LNCAP (cell line): ENCODE measurements at regions not wholly inside any gene's neighbourhood (a gene's known extent, or its start where the extent isn't known, plus 50 kb on each side); places are given as distances from the start of the nearest gene placed in this dataset.

Experiments used
- TF ChIP-seq, protein P1 (sequence below): fragments of 450-650 bp; IDR thresholded peaks from 2 replicates; pipeline ENCODE4 v1.5.1; 2017; ENCODE audit warnings: mild to moderate bottlenecking

DNA sequence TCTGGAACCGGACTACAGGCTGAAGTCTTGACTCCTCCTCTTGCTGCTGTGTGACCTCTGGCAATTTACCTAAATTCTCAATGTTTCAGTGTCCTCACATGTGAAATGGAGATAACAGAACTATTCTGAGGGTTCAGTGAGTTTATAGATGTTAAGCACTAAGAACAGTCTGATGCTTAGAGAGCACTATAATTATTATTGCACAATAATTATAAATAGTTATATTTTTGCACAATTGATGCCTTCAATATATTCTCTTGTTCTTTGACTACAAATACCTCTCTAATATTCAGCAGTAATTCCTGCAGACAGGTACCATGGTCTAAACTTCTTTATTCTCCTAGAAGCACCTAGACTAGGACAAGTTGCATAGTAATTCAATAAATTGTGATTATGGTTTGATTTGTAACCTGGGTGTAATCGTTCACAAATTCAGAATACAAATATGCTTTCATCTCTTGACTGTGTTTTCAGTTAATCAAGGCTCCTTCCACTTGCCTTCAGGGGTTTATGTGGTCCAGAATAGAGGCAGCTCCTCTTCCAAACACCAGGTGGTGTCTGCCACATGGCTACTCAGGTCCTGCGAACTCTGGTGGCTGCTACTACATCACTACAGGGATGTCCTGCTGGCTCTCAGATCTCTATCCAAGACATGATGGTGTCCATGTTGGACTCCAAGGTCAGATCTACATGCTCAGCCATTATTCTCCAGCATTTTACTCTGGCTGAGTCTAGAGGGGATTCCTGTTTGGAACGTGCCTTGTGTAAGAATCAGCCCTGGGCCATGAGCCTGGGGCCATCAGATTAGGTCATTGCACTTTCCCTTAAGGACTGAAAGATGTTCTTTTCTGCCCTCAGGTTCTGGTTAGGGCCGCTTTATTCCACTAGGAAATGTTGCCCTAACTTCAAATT, 103.4 kb downstream of the QRFPR start:
- TF ChIP-seq, protein P1, sequence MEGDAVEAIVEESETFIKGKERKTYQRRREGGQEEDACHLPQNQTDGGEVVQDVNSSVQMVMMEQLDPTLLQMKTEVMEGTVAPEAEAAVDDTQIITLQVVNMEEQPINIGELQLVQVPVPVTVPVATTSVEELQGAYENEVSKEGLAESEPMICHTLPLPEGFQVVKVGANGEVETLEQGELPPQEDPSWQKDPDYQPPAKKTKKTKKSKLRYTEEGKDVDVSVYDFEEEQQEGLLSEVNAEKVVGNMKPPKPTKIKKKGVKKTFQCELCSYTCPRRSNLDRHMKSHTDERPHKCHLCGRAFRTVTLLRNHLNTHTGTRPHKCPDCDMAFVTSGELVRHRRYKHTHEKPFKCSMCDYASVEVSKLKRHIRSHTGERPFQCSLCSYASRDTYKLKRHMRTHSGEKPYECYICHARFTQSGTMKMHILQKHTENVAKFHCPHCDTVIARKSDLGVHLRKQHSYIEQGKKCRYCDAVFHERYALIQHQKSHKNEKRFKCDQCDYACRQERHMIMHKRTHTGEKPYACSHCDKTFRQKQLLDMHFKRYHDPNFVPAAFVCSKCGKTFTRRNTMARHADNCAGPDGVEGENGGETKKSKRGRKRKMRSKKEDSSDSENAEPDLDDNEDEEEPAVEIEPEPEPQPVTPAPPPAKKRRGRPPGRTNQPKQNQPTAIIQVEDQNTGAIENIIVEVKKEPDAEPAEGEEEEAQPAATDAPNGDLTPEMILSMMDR: no peak

DNA sequence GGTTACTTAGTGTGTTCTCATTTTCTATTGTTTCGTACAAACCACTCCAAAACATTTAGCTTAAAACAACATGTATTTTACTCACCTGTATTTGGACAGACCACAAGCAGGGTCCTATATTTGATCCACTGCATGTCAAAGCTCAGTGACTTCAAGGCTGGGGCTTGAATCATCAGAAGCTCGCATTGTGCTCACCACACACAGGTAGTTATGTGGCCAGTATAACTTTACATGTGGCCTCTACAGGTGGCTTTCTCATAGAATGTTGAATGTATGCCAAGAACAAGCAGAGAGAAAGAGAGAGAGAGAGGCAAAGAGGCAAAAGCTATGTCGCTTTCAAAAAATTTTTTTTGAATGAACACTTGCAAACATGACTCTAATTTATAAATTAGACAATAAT, 107.6 kb downstream of the QRFPR start:
- TF ChIP-seq, protein P1: no peak

DNA sequence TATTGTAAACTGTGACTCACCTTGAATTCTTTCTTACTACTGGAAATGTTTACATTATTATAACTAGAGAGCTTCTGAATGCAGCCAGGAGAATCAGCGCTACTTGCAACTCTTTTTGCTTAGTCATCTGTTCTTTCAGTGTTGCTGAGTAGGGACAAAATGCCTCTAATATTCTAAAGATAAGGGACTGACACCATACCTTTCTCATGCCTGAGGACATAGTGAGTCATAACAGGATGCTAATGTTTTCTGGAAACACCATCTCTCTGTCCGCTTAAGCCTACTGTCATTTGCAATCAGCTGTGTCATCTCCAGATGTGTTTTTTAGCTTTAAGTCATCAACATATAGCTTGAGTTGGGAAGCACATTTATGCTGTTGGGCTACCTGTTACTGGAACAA, 108.3 kb downstream of the QRFPR start:
- TF ChIP-seq, protein P1: no peak

DNA sequence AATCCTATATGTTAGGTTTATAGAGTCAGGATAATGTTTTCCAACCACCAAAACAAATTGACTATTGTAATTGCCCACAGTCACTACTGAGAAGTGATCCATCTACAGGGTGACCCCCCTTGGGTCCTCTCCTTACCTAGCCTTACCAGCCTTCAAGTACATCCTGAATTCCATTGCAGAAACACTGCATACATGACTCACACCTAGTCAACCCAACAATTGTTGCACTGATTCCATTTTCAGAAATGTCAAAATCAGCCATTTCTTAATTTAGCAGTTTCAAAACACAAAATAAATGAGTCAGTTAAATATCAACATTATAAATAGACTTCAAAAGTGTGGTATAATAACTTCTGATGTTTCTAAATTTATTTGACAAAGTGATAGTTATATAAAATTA, 106.3 kb upstream of the TNIP3 start:
- TF ChIP-seq, protein P1: no peak

DNA sequence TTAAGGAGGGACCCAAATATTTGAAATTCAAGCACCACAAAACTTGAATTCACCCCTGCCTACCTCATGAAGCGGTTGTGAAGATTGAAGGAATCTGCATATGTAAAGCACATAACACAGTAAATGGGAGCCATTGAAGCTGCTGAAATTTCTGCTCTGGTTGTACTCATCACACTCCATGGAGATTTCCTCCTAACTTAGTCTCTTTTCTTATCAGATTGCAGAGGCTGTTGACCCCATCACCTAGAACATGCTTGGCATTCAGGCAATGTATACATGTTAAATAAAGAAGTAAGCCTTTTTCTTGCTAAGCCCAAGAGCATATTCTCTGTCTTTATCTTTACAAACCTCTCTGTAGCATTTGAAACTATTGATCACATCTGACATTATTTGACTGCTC, 104.9 kb upstream of the TNIP3 start:
- TF ChIP-seq, protein P1: no peak

DNA sequence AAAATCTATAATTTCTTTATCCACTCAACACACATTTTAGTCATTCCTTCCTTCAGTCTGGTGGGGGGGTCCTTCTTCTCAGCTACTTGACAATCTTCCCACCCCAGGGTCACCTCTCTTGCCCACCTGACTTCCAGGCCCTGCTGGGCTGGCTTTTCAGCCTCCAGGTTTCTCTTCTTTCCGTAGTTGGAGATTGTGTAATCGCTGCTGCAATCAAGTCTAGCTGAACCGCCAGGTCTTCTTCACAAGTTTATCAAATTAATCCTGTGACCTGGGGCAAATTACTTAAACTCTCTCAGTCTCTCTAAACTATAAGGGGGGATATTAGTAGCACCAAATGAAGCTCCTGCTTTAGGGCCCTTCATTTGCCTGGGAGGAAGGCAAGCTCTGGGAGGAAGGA, 102.9 kb upstream of the TNIP3 start:
- TF ChIP-seq, protein P1: no peak

DNA sequence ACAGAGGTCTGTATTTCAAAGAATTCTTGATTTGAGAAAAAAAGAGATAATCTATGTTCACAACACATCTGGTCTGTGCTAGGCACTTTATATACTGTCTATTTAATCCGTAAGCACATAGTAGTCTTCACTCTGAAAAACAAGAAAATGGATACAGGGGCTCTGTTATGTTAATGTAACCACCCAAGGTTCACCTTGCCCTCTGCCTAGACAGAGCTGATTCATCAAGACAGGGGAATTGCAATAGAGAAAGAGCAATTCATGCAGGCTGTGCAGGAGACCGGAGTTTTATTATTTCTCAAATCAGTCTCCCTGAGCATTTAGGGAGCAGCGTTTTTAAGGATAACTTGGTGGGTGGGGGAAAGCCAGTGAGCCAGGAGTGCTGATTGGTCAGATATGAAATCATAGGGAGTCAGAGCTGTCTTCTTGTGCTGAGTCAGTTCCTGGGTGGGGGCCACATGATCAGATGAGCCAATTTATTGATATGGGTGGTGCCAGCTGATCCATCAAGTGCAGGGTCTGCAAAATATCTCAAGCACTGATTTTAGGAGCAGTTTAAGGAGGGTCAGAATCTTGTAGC, 92.9 kb upstream of the TNIP3 start:
- TF ChIP-seq, protein P1: no peak
